ENCODE measurements at regions not wholly inside any gene's neighbourhood (a gene's known extent, or its start where the extent isn't known, plus 50 kb on each side); places are given as distances from the start of the nearest gene placed in this dataset.

DNA sequence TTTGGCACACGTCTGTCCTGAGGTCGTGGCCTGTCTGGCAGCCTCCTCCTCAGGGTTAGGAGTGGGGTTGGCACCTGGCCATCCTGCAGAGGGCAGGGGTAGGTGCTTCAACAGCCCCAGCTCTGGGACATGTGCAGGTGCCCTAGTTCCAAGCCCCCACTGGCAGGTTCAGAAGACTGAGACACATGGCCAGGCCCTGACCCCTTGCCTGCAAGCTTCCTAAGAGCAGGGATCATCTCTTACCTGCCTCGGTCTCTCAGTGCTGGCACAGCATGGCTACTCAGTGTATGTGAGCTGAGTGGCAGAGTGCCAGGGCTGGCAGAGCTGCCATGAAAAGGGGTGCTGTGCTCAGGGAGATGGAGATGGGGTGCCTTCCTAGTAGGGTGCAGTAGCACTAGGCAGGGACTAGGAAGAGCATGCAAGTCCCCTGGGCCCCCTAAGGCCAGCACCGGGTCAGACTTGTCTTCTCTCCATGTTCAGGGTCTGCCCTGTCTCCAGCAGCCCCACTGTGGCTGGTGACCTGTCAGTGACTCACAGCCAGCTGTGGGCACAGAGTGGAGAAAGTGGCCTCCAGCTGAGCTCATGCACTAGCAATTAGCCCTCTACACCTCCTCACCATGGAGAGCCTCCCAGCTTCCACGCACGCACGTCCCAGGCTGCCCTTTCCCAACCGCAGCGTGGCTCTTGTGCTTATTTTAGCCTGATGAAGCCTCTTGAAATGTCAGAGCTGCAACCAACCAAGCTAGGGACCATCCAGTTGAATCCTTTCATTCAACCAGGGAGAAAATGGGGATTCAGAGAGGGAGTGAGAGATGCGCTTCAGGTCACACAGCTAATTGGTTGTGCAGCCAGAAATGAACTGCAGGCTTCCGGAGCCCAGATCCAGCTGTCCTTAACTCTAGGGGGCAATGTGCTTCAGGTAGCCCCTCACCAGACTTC is 116.6 kb downstream of the MRPL14 start:
- TF ChIP-seq CTCF (conservative IDR thresholded peaks at IDR 0.05; ENCODE audit: low read length) = no peak
- H3K4me3 ChIP-seq (ENCODE audit: low read length) = no peak overlapping the region; the same call in 1 of the 2 replicates
- DNase-seq (ENCODE audit: low read depth) = peak; percentile 98

GRCh38 chr6:44009425-44010321 is 117.6 kb downstream of the MRPL14 start:
- TF ChIP-seq CTCF (conservative IDR thresholded peaks at IDR 0.05; ENCODE audit: low read length) = no peak
- no peak overlapping the region for H3K4me3 ChIP-seq (ENCODE audit: low read length)
- DNase-seq (ENCODE audit: low read depth) = no peak

GRCh38 chr6:44008821-44009370 is 118.4 kb downstream of the MRPL14 start:
- no peak overlapping the region for H3K4me3 ChIP-seq (ENCODE audit: low read length)
- DNase-seq (ENCODE audit: low read depth) = no peak
- TF ChIP-seq CTCF (conservative IDR thresholded peaks at IDR 0.05; ENCODE audit: low read length) = no peak

- no peak for DNase-seq (ENCODE audit: low read depth)
- TF ChIP-seq CTCF (conservative IDR thresholded peaks at IDR 0.05; ENCODE audit: low read length) = no peak
- no peak overlapping the region for H3K4me3 ChIP-seq (ENCODE audit: low read length)
Measured at GRCh38 chr6:44007818-44008621, 119.2 kb downstream of the MRPL14 start.

- no peak for TF ChIP-seq CTCF (conservative IDR thresholded peaks at IDR 0.05; ENCODE audit: low read length)
- DNase-seq (ENCODE audit: low read depth) = no peak
- no peak overlapping the region for H3K4me3 ChIP-seq (ENCODE audit: low read length)
Measured at GRCh38 chr6:44006872-44007303, 120.4 kb downstream of the MRPL14 start.

GRCh38 chr6:44006123-44006871 is 121.0 kb downstream of the MRPL14 start:
- TF ChIP-seq CTCF (conservative IDR thresholded peaks at IDR 0.05; ENCODE audit: low read length) = 0 out of 2 replicates have a peak, but pooled peaks have one; percentile 8
- peak; percentile 50 for DNase-seq (ENCODE audit: low read depth)
- H3K4me3 ChIP-seq (ENCODE audit: low read length) = no peak overlapping the region

All from AG10803 (cell line).